ENCODE measurements at regions not wholly inside any gene's neighbourhood (a gene's known extent, or its start where the extent isn't known, plus 50 kb on each side); places are given as distances from the start of the nearest gene placed in this dataset.

GRCh38 chr13:83996415-83996814, 114.1 kb upstream of the SLITRK1 start:
- Histone ChIP-seq H3K4me1 (ENCODE audit: control insufficient read depth in 2 of 2, insufficient read depth in 2 of 2, low read length in 2 of 2) (no peaks in the 10 kb centered on the region), H3K79me2 (ENCODE audit: control insufficient read depth, insufficient read depth, low read length) (no peaks in the 10 kb centered on the region), H3K9me3 (ENCODE audit: control extremely low read depth in 1 of 3, control insufficient read depth in 2 of 3, insufficient read depth in 1 of 3, low read length in 2 of 3) (peaks cover 0 to 6% (median 0%) of the 10 kb centered on the region in 3 donors), H2AFZ (ENCODE audit: insufficient read depth, low read depth, low read length, poor library complexity, severe bottlenecking) (no peak overlapping the region), H4K20me1 (ENCODE audit: control insufficient read depth, insufficient read depth, low read length, poor library complexity, severe bottlenecking) (no peaks in the 10 kb centered on the region), H3K4me2 (replicated peaks; ENCODE audit: low read depth, low read length, poor library complexity, severe bottlenecking) (no peak overlapping the region), H3K36me3 (replicated peaks in 1 of 2; ENCODE audit: control extremely low read depth in 1 of 2, control insufficient read depth in 1 of 2, extremely low read depth in 1 of 2, insufficient read depth in 2 of 2, low read length in 1 of 2) (no peaks in the 10 kb centered on the region), H3K4me3 (ENCODE audit: control extremely low read depth in 1 of 5, extremely low read depth in 1 of 5, insufficient read depth in 1 of 5, low read depth in 2 of 5, low read length in 4 of 5) (no peak overlapping the region), H3K27ac (ENCODE audit: low read length in 2 of 2) (no peak overlapping the region), H3K9ac (ENCODE audit: low read length) (no peak overlapping the region), H3K27me3 (replicated peaks in 1 of 4; ENCODE audit: control extremely low read depth in 1 of 4, control insufficient read depth in 3 of 4, insufficient read depth in 4 of 4, low read length in 3 of 4) (no peaks in the 10 kb centered on the region)
- POLR2A ChIA-PET: no interaction called here
- DNase-seq (no peak), ATAC-seq (ENCODE audit: low read depth) (no peak)
- no peak overlapping the region for H3K4me3 Mint-ChIP-seq
- intact Hi-C loops (cut with micrococcal nuclease): no loop called here
- no peak overlapping the region for H3K27ac Mint-ChIP-seq
- WGBS (ENCODE audit: insufficient coverage): 95% methylated on average over 9 of the region's 9 CpGs
- H3K9me3 Mint-ChIP-seq (ENCODE audit: insufficient read depth): no peaks in the 10 kb centered on the region
- CTCF ChIA-PET: no interaction called here
- TF ChIP-seq EZH2 (IDR thresholded peaks at IDR 0.05; ENCODE audit: borderline replicate concordance, insufficient read depth, low read depth, low read length, poor library complexity, severe bottlenecking): no peak
- TF ChIP-seq, protein P1, sequence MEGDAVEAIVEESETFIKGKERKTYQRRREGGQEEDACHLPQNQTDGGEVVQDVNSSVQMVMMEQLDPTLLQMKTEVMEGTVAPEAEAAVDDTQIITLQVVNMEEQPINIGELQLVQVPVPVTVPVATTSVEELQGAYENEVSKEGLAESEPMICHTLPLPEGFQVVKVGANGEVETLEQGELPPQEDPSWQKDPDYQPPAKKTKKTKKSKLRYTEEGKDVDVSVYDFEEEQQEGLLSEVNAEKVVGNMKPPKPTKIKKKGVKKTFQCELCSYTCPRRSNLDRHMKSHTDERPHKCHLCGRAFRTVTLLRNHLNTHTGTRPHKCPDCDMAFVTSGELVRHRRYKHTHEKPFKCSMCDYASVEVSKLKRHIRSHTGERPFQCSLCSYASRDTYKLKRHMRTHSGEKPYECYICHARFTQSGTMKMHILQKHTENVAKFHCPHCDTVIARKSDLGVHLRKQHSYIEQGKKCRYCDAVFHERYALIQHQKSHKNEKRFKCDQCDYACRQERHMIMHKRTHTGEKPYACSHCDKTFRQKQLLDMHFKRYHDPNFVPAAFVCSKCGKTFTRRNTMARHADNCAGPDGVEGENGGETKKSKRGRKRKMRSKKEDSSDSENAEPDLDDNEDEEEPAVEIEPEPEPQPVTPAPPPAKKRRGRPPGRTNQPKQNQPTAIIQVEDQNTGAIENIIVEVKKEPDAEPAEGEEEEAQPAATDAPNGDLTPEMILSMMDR (IDR thresholded peaks at IDR 0.05): no peak
- no peaks in the 10 kb centered on the region for H3K27me3 Mint-ChIP-seq
- no peaks in the 10 kb centered on the region for H3K4me1 Mint-ChIP-seq

DNA sequence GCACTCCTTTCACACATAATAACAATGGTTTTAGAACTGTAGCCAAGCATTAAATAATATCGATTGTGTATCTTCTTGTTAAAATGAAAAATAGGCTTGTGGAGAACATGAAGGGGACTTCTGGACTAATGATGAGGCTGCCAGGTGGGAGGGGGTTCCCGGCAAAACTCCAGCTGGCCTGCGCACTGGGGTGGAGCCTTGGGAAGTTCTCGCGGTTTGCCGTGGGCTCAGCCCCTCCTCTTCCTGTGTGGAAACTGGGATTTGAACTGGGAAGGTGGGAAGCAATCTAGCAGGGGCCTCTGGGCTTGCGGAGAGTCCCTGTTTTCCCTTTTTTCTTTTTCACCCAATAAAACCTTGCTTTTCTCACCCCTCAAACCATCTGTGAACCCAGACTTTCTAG, 113.7 kb upstream of the SLITRK1 start:
- Histone ChIP-seq H3K4me1 (ENCODE audit: control insufficient read depth in 2 of 2, insufficient read depth in 2 of 2, low read length in 2 of 2) (no peaks in the 10 kb centered on the region), H3K4me2 (replicated peaks; ENCODE audit: low read depth, low read length, poor library complexity, severe bottlenecking) (no peak overlapping the region), H3K36me3 (replicated peaks in 1 of 2; ENCODE audit: control extremely low read depth in 1 of 2, control insufficient read depth in 1 of 2, extremely low read depth in 1 of 2, insufficient read depth in 2 of 2, low read length in 1 of 2) (no peaks in the 10 kb centered on the region), H3K9me3 (ENCODE audit: control extremely low read depth in 1 of 3, control insufficient read depth in 2 of 3, insufficient read depth in 1 of 3, low read length in 2 of 3) (peaks cover 0 to 6% (median 0%) of the 10 kb centered on the region in 3 donors), H3K27me3 (replicated peaks in 1 of 4; ENCODE audit: control extremely low read depth in 1 of 4, control insufficient read depth in 3 of 4, insufficient read depth in 4 of 4, low read length in 3 of 4) (no peaks in the 10 kb centered on the region), H3K9ac (ENCODE audit: low read length) (no peak overlapping the region), H3K4me3 (ENCODE audit: control extremely low read depth in 1 of 5, extremely low read depth in 1 of 5, insufficient read depth in 1 of 5, low read depth in 2 of 5, low read length in 4 of 5) (no peak overlapping the region), H3K79me2 (ENCODE audit: control insufficient read depth, insufficient read depth, low read length) (no peaks in the 10 kb centered on the region), H3K27ac (ENCODE audit: low read length in 2 of 2) (no peak overlapping the region), H2AFZ (ENCODE audit: insufficient read depth, low read depth, low read length, poor library complexity, severe bottlenecking) (no peak overlapping the region), H4K20me1 (ENCODE audit: control insufficient read depth, insufficient read depth, low read length, poor library complexity, severe bottlenecking) (no peaks in the 10 kb centered on the region)
- no peaks in the 10 kb centered on the region for H3K9me3 Mint-ChIP-seq (ENCODE audit: insufficient read depth)
- intact Hi-C loops (cut with micrococcal nuclease): no loop called here
- DNase-seq (no peak), ATAC-seq (ENCODE audit: low read depth) (no peak)
- ChIA-PET POLR2A (no interaction called here), CTCF (no interaction called here)
- H3K4me3 Mint-ChIP-seq: no peak overlapping the region
- WGBS (ENCODE audit: insufficient coverage): 100% methylated on average over 2 of the region's 7 CpGs
- no peaks in the 10 kb centered on the region for H3K27me3 Mint-ChIP-seq
- no peaks in the 10 kb centered on the region for H3K4me1 Mint-ChIP-seq
- H3K27ac Mint-ChIP-seq: no peak overlapping the region
- TF ChIP-seq, protein P1 (IDR thresholded peaks at IDR 0.05): no peak
- TF ChIP-seq EZH2 (IDR thresholded peaks at IDR 0.05; ENCODE audit: borderline replicate concordance, insufficient read depth, low read depth, low read length, poor library complexity, severe bottlenecking): no peak

Measured in B cell (primary cell).